Embryonic facial prominence (tissue), 1 donor: ENCODE measurements at regions not wholly inside any gene's neighbourhood (a gene's known extent, or its start where the extent isn't known, plus 50 kb on each side); places are given as distances from the start of the nearest gene placed in this dataset.
"Not testable (repeated sequence)": the region's sequence is repeated elsewhere in the genome, so short reads cannot be mapped to it uniquely, and the experiment has no call there.

ENCODE experiments used
- DNase-seq: peaks from one replicate; pipeline ENCODE4 v3.0.0-alpha.2; 2016; ENCODE audit errors: extremely low spot score

GRCh38 chr2:21841341-21841740 is 717.6 kb downstream of the TDRD15 start:
- DNase-seq = no peak

- not testable (repeated sequence) for DNase-seq
These were observed 726.6 kb downstream of the TDRD15 start for GRCh38 chr2:21850367-21850766.

- no peak for DNase-seq
These were observed 731.2 kb downstream of the TDRD15 start for GRCh38 chr2:21854938-21855337.

GRCh38 chr2:21856708-21857107 is 732.9 kb downstream of the TDRD15 start:
- no peak for DNase-seq

GRCh38 chr2:21860907-21861306 is 737.1 kb downstream of the TDRD15 start:
- DNase-seq = no peak

GRCh38 chr2:21866316-21866715 is 742.5 kb downstream of the TDRD15 start:
- DNase-seq = no peak

GRCh38 chr2:21887881-21888280 is 764.1 kb downstream of the TDRD15 start:
- no peak for DNase-seq

GRCh38 chr2:21890041-21890440 is 766.3 kb downstream of the TDRD15 start:
- no peak for DNase-seq

- no peak for DNase-seq
These were observed 766.9 kb downstream of the TDRD15 start for GRCh38 chr2:21890716-21891115.

- no peak for DNase-seq
These were observed 767.4 kb downstream of the TDRD15 start for GRCh38 chr2:21891191-21891590.

- no peak for DNase-seq
These were observed 768.4 kb downstream of the TDRD15 start for GRCh38 chr2:21892140-21892539.

- DNase-seq = no peak
These were observed 771.4 kb downstream of the TDRD15 start for GRCh38 chr2:21895200-21895599.

- DNase-seq = not testable (repeated sequence)
These were observed 785.1 kb downstream of the TDRD15 start for GRCh38 chr2:21908712-21909380.

GRCh38 chr2:21910832-21911507 is 787.2 kb downstream of the TDRD15 start:
- DNase-seq = no peak

GRCh38 chr2:21912405-21912804 is 788.6 kb downstream of the TDRD15 start:
- no peak for DNase-seq

GRCh38 chr2:21915201-21915600 is 791.4 kb downstream of the TDRD15 start:
- no peak for DNase-seq

- DNase-seq = no peak
These were observed 793.3 kb downstream of the TDRD15 start for GRCh38 chr2:21916934-21917522.

GRCh38 chr2:21920721-21921120 is 797.0 kb downstream of the TDRD15 start:
- no peak for DNase-seq

GRCh38 chr2:21924640-21925285 is 801.0 kb downstream of the TDRD15 start:
- DNase-seq = no peak

GRCh38 chr2:21928292-21928691 is 804.5 kb downstream of the TDRD15 start:
- DNase-seq = no peak

GRCh38 chr2:21930226-21930625 is 806.5 kb downstream of the TDRD15 start:
- DNase-seq = no peak

GRCh38 chr2:21939967-21940366 is 816.2 kb downstream of the TDRD15 start:
- no peak for DNase-seq

GRCh38 chr2:21944536-21944935 is 820.8 kb downstream of the TDRD15 start:
- DNase-seq = no peak
